SK-N-MC (cell line): ENCODE measurements at regions not wholly inside any gene's neighbourhood (a gene's known extent, or its start where the extent isn't known, plus 50 kb on each side); places are given as distances from the start of the nearest gene placed in this dataset.
A peak's percentile ranks its signal among the peaks of the same experiment; 100 is the strongest.

Experiments
- DNase-seq: peaks from one replicate; pipeline ENCODE4 v3.0.0-alpha.2; 2011; ENCODE audit warnings: low read depth, low spot score
- H3K27ac ChIP-seq: fragments of 200-600 bp; sonication (generic); 2 replicates; pipeline ENCODE4 v1.5.1; 2016; ENCODE audit warnings: mixed run types
- H3K36me3 ChIP-seq: fragments of 200-600 bp; sonication (generic); 2 replicates; pipeline ENCODE4 v1.6.1; 2017; ENCODE audit warnings: antibody characterized with exemption, low read length, mixed read lengths; ENCODE audit not compliant: insufficient read depth
- H3K4me3 ChIP-seq: fragments of 200-600 bp; sonication (generic); 2 replicates; pipeline ENCODE4 v1.5.1; 2016
- H3K9ac ChIP-seq: fragments of 200-600 bp; sonication (generic); 2 replicates; pipeline ENCODE4 v1.8.0; 2017; ENCODE audit warnings: mixed run types, mixed read lengths; ENCODE audit not compliant: insufficient read length
- H3K9me3 ChIP-seq: fragments of 200-600 bp; sonication (generic); 2 replicates; pipeline ENCODE4 v1.6.1; 2017; ENCODE audit warnings: low read depth, mild to moderate bottlenecking, antibody characterized with exemption, low read length, moderate library complexity, mixed read lengths
- EZH2 ChIP-seq: fragments of 200-600 bp; sonication (generic); IDR thresholded peaks from one replicate; pipeline ENCODE4 v1.6.1; 2017; ENCODE audit warnings: antibody characterized with exemption
- FOXP2 ChIP-seq: optimal IDR thresholded peaks from 2 replicates; pipeline ENCODE3; 2011; ENCODE audit warnings: mild to moderate bottlenecking, moderate library complexity; ENCODE audit not compliant: insufficient read depth; ENCODE audit errors: extremely low read length, control extremely low read depth
- POLR2AphosphoS5 ChIP-seq: IDR thresholded peaks from 2 replicates; pipeline ENCODE4 v1.6.1; 2012; ENCODE audit warnings: mild to moderate bottlenecking, low read depth, low read length, borderline replicate concordance

DNA sequence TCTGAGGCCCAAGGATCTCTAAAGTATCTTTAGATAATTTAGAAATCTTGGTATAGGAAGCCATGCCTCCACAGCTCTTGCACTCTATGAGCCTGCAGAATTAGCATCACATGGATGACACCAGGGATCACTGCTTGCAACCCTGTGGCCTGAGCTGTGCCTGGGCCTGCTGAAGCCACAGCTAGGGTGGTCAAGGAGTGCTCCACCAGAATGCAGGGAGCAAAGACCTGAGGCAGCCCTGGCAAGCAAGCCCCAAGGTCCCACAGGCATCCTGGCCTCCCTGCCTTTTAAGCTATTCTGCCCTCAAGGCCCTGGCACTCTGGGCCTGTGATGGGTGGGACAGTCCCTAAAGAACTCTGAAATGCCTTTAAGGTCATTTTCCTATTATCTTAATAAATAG is 105.2 kb upstream of the NALF2 start:
- no peaks in the 10 kb centered on the region for H3K9me3 ChIP-seq
- no peak overlapping the region for H3K4me3 ChIP-seq
- no peaks in the 10 kb centered on the region for H3K36me3 ChIP-seq
- no peak overlapping the region for H3K27ac ChIP-seq
- H3K9ac ChIP-seq = no peak overlapping the region
- TF ChIP-seq FOXP2 = no peak
- no peak for TF ChIP-seq EZH2
- TF ChIP-seq POLR2AphosphoS5 = no peak
- DNase-seq = no peak

DNA sequence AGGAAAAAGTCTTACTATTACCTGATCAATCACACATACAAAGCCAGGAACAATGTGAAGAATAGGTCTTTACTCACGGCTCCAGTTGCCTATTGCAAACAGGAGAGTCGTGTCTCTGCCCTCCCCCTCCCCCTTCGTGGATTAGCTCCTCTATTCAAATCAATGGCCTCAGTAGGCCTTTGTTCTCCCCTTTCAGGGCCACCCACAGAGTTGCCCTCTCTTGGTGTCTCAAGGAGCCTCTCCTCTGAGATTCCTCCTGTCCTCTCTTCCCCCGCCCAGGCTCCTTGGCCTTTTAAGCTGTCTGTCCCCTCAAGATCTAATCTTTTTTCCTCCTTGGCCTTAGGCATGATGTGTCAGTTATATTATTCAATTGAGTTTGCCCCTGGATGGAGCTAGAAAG is 107.2 kb upstream of the NALF2 start:
- Histone ChIP-seq H3K4me3 (no peak overlapping the region), H3K9me3 (no peaks in the 10 kb centered on the region), H3K27ac (no peak overlapping the region), H3K36me3 (no peaks in the 10 kb centered on the region), H3K9ac (no peak overlapping the region)
- TF ChIP-seq EZH2 = no peak
- no peak for TF ChIP-seq POLR2AphosphoS5
- TF ChIP-seq FOXP2 = no peak
- DNase-seq = no peak

DNA sequence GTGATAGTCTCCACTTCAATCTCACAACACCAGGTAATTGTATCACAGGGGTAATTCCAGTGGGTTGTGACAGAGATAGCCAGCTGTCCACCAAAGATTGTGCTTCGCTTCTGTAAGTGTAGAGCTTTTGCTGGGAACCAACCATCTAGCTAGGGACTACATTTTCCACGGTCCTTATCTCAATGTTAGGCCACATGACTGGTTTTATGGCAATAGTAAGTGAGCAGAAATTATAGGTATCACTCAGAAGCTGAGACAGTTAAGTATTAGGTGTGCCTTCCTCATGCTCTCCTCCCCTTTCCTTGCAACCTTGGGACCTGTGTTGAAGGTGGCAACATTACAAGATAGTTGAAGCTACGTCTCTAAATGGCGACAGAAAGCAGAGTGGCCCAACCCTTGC is 108.8 kb upstream of the NALF2 start:
- Histone ChIP-seq H3K27ac (no peak overlapping the region), H3K9ac (no peak overlapping the region), H3K9me3 (no peaks in the 10 kb centered on the region), H3K4me3 (no peak overlapping the region), H3K36me3 (no peaks in the 10 kb centered on the region)
- TF ChIP-seq POLR2AphosphoS5 = no peak
- TF ChIP-seq EZH2 = no peak
- TF ChIP-seq FOXP2 = no peak
- DNase-seq = no peak

DNA sequence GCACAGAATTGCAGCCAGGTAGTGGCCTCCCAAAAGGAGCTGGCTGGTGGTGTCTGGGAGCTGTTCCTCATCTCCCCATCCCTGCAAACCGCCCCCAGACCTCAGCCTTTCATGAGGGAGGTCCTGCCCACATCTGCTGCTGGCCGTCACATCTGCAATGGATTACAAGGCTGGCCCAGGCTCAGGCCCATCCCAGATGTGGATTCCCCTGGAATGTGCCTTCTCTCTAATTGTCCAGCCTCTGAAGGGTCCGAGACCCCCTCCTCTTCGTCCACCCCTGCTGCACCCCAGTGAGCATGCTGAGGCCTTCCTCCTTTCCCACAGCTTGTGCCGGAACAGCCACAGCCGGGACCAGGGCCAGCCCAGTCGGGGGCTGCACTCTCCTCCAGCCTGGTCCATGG is 115.0 kb upstream of the NALF2 start:
- no peak for TF ChIP-seq POLR2AphosphoS5
- no peak for TF ChIP-seq FOXP2
- no peak for TF ChIP-seq EZH2
- no peak for DNase-seq
- Histone ChIP-seq H3K36me3 (no peaks in the 10 kb centered on the region), H3K27ac (no peak overlapping the region), H3K9me3 (no peaks in the 10 kb centered on the region), H3K4me3 (no peak overlapping the region), H3K9ac (no peak overlapping the region)

DNA sequence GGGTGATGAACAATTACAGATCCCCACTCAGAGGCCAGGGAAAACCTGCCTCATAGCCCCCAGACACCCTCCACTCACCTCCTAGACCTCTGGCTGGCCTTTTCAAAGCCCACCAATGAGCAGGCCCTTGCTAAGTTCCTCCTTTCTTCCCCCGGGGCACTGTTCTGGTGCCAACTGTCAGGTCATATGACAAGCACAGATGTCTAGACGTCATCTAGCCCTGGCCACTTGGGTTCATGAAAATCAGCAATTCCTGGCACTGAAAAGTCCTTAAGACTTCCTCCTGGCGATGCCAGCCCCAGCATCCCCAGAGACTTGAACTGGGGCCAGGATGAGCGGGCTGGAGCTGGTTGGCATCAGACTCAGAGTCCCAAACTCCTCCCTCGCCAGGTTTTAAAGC is 115.6 kb upstream of the NALF2 start:
- Histone ChIP-seq H3K9ac (no peak overlapping the region), H3K9me3 (no peaks in the 10 kb centered on the region), H3K27ac (no peak overlapping the region), H3K36me3 (no peaks in the 10 kb centered on the region), H3K4me3 (no peak overlapping the region)
- no peak for TF ChIP-seq POLR2AphosphoS5
- TF ChIP-seq EZH2 = no peak
- no peak for TF ChIP-seq FOXP2
- DNase-seq = no peak

DNA sequence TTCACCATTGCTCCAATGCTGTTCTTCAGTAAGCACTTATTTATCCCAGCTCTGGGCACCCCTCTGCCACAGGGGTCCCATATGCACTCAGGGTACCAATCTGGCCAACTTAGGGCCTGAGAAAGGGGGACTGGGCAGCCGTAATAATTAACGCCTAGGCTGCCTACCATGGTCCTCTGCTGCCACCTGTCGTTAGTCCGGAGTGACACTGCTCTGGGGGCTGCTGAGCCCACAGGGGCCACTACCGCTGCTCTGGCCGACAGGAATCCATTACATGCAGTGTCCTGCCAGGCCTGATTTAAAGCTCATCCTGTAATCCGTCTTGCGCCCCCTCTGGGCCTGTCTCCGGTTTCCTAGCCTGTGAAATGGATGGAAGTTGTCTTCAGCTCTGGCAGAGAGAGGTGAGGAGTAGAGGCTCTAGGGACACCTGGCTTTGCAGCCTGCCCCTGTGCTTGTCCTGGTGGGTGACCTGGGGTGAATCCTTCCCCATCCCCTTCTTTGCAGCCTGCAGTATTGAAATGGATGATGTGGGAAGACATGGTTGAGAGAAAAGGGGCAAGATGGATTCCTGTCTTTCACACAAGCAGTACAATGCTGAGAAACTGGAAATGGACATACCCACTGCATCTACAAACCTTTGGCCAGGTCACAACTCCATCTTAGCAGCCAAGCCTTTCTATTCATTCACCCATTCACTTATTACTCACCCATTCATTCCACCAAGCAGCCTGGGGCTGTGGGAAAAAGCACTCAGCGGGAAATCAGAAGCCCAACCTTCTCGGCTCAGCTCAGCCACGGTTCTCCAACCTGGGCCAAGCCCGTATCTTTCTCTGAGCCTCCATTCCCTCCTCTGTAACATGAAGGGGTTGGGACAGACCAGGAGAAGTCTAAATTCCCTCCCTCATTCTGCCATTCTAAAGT is 116.3 kb upstream of the NALF2 start:
- H3K36me3 ChIP-seq = no peaks in the 10 kb centered on the region
- no peak for DNase-seq
- peak overlapping the region; percentile 55 for H3K9ac ChIP-seq
- TF ChIP-seq EZH2 (no peak), FOXP2 (no peak)
- no peak overlapping the region for H3K4me3 ChIP-seq
- H3K9me3 ChIP-seq = no peaks in the 10 kb centered on the region
- no peak overlapping the region for H3K27ac ChIP-seq

DNA sequence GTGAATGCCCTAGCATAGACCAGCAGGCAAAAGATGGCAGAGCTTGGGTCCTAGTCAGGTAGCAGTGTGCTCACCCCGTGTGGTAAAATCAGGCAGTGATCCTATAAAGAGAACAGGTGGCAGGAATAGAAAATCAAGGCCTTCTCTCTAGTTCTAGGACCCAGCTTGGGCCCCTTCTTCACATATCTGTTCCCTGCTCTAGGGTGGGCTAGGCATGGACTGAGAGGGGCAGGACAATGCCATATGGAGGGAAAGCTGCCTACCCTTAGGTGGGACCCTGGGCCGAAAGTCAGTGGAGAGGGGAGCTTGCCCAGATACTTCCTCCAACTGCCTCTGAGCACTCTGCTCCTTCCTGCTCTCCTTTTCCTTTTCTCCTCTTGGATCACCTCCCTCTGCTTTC is 117.4 kb upstream of the NALF2 start:
- Histone ChIP-seq H3K4me3 (no peak overlapping the region), H3K27ac (peak overlapping the region; percentile 60; the same call in 1 of the 2 replicates), H3K36me3 (no peaks in the 10 kb centered on the region), H3K9ac (no peak overlapping the region), H3K9me3 (no peaks in the 10 kb centered on the region)
- no peak for DNase-seq
- TF ChIP-seq POLR2AphosphoS5 = no peak

DNA sequence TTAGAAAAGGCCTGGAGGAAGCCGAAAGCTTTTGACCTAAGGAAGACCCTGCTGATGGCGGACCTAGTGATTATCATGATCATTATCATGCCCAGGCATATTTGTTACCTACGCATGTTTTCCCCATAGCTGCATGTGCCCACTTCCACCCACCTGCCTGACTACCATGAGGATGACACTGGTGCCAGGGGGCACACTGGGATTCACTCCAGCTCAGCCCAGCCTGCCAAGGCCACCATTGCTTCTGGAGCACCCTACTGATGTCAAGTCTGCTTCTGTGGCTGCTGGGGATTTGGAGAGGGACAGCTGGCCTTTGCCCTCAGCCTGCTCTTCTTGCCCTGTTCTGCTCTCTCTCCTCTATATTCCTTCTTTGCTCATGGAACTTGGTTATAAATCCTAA is 124.7 kb upstream of the NALF2 start:
- Histone ChIP-seq H3K36me3 (no peaks in the 10 kb centered on the region), H3K9me3 (no peaks in the 10 kb centered on the region), H3K4me3 (no peak overlapping the region), H3K9ac (no peak overlapping the region), H3K27ac (no peak overlapping the region)
- TF ChIP-seq FOXP2 = no peak
- no peak for TF ChIP-seq POLR2AphosphoS5
- no peak for TF ChIP-seq EZH2
- no peak for DNase-seq

DNA sequence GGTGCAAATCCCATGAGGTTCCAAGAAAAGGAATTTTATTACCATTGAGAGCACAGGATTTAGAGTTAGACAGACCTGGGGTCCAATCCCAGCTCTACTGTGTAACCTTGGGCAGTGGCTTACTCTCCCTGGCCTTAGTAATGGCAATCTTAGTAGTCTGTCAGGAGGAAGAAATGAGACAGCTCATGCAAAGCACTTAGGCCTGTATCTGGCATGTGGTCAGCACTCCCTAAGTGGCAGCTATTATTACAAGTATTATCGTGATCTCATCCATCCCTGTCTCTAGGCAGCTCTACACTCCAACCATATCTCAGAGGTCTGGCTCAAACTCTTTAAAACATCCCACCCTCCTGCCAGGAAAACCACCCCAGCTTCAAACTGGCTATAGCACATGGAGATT is 129.6 kb upstream of the NALF2 start:
- Histone ChIP-seq H3K9me3 (no peaks in the 10 kb centered on the region), H3K27ac (no peak overlapping the region), H3K4me3 (no peak overlapping the region), H3K9ac (no peak overlapping the region), H3K36me3 (no peaks in the 10 kb centered on the region)
- TF ChIP-seq POLR2AphosphoS5 = no peak
- TF ChIP-seq EZH2 = no peak
- no peak for TF ChIP-seq FOXP2
- no peak for DNase-seq
